SJSA1 (cell line): ENCODE measurements at regions not wholly inside any gene's neighbourhood (a gene's known extent, or its start where the extent isn't known, plus 50 kb on each side); places are given as distances from the start of the nearest gene placed in this dataset.
"Not testable (repeated sequence)": the region's sequence is repeated elsewhere in the genome, so short reads cannot be mapped to it uniquely, and the experiment has no call there.

Experiments
- DNase-seq, 2 experiments: peaks; one replicate each; pipeline ENCODE4 v3.0.0-alpha.2; 2015 to 2020; ENCODE audit warnings: low spot score in 2 of 2, low read depth in 1 of 2
- H3K27ac ChIP-seq: fragments of 250-450 bp; sonication (Bioruptor Pico); 2 replicates; pipeline ENCODE4 v1.5.1; 2020; ENCODE audit warnings: mild to moderate bottlenecking, moderate library complexity
- H3K27me3 ChIP-seq: fragments of 250-450 bp; sonication (Bioruptor Pico); replicated peaks from 2 replicates; pipeline ENCODE4 v1.5.1; 2020; ENCODE audit warnings: mild to moderate bottlenecking, moderate library complexity
- H3K36me3 ChIP-seq: fragments of 250-450 bp; sonication (Bioruptor Pico); 2 replicates; pipeline ENCODE4 v1.5.1; 2020; ENCODE audit warnings: mild to moderate bottlenecking
- H3K4me1 ChIP-seq: fragments of 250-450 bp; sonication (Bioruptor Pico); replicated peaks from 2 replicates; pipeline ENCODE4 v1.6.1; 2021; ENCODE audit warnings: mild to moderate bottlenecking
- H3K4me3 ChIP-seq: fragments of 250-450 bp; sonication (Bioruptor Pico); 2 replicates; pipeline ENCODE4 v1.5.1; 2020; ENCODE audit warnings: mild to moderate bottlenecking
- H3K9me3 ChIP-seq: fragments of 250-450 bp; sonication (Bioruptor Pico); replicated peaks from 2 replicates; pipeline ENCODE4 v1.5.1; 2020; ENCODE audit warnings: mild to moderate bottlenecking

DNA sequence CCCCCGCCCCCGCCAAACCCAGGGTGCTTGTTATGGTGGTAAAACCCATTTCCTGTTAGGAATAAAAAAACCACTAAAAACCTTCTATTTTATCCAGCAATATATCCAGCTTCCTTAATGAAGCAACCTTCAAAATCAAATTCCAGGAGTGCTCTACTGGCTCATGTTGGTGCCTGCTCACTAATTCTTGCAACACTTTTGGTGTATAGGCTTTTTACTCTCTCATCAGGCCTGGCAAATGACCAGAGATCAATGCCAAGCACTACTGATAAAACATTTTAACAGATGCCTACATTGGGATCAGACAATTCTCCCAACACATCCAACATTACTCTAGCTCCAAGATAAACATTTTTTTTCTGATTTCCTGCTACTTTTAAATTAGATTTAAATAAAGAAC, 312.4 kb downstream of the KCNJ3 start:
- no peaks in the 10 kb centered on the region; the same call in 1 of the 2 replicates for H3K9me3 ChIP-seq
- no peak overlapping the region for H3K4me3 ChIP-seq
- no peak for DNase-seq
- no peak overlapping the region for H3K27ac ChIP-seq
- no peaks in the 10 kb centered on the region for H3K36me3 ChIP-seq
- no peaks in the 10 kb centered on the region for H3K4me1 ChIP-seq
- no peaks in the 10 kb centered on the region for H3K27me3 ChIP-seq

GRCh38 chr2:154995361-154995760, 296.9 kb downstream of the KCNJ3 start:
- Histone ChIP-seq H3K27me3 (no peaks in the 10 kb centered on the region), H3K9me3 (0 out of 2 replicates have a peak, but pooled peaks cover 2% of the 10 kb centered on the region), H3K4me1 (no peaks in the 10 kb centered on the region), H3K36me3 (no peaks in the 10 kb centered on the region), H3K27ac (no peak overlapping the region), H3K4me3 (no peak overlapping the region)
- DNase-seq = no peak

DNA sequence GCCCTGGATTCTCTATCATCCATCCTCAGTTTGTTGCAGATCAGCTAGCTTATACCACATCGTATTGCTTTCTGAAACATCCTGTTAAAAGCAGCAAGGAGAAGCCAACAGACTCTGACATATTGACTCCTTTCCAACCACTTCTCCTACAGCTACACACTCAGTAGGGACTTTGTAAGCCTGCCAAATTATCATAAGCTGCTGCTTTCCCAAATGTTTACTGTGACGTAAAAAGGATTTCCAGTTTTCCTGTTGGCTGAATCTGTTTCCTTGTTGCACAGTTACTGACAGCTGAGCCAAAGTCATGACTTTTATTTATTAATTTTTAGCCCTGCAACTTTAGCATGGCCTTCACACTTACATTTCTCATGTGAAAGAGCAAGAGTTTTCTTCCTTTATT, 294.3 kb downstream of the KCNJ3 start:
- H3K27me3 ChIP-seq = no peaks in the 10 kb centered on the region
- no peak overlapping the region for H3K4me3 ChIP-seq
- H3K9me3 ChIP-seq = peaks cover 2% of the 10 kb centered on the region; the same call in 1 of the 2 replicates
- H3K4me1 ChIP-seq = no peaks in the 10 kb centered on the region
- H3K27ac ChIP-seq = no peak overlapping the region
- DNase-seq = no peak
- no peaks in the 10 kb centered on the region for H3K36me3 ChIP-seq

DNA sequence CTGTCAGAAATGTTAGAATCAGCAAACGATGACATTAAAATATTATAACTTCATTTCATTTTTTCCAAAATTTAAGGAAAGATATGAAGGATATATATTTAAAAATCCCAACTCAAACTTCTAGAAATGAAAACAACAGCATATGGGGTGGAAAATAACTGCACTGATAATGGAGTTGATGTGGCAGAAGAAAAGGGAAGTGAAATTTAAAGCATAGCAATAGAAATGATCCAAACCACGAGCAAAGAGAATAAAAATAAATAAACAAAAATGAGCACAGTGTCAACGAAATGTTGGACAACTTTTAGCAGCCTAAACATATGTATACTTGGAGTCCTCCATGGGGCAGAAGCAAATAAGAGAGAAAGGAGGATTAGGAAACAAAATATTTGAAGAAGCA, 280.2 kb downstream of the KCNJ3 start:
- Histone ChIP-seq H3K4me1 (no peaks in the 10 kb centered on the region), H3K36me3 (no peaks in the 10 kb centered on the region), H3K4me3 (no peak overlapping the region), H3K9me3 (peaks cover 3% of the 10 kb centered on the region), H3K27me3 (no peaks in the 10 kb centered on the region), H3K27ac (no peak overlapping the region)
- DNase-seq = no peak

DNA sequence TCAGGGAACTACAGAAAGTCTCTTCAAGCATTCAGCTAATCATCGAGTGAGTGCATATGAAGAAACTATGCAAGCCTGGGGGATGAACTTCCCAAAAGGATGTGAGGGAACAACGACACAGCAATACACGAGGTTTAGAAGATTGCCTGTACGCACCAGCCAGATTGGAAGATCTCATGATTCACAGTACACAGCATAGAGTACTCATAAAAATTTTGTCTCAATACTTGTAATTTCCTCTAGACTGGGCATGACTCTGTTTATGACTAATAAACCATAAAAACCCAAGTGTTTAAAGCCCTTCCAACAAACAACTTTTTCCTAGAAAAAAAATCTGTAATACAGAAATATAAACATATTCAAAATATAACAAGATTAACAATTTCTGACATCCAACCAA, 279.7 kb downstream of the KCNJ3 start:
- Histone ChIP-seq H3K9me3 (peaks cover 3% of the 10 kb centered on the region), H3K27me3 (no peaks in the 10 kb centered on the region), H3K4me3 (no peak overlapping the region), H3K27ac (no peak overlapping the region), H3K36me3 (no peaks in the 10 kb centered on the region), H3K4me1 (no peaks in the 10 kb centered on the region)
- DNase-seq = no peak

GRCh38 chr2:154974041-154974440, 275.5 kb downstream of the KCNJ3 start:
- DNase-seq = no peak
- Histone ChIP-seq H3K27me3 (no peaks in the 10 kb centered on the region), H3K9me3 (no peaks in the 10 kb centered on the region; the same call in 1 of the 2 replicates), H3K36me3 (no peaks in the 10 kb centered on the region), H3K4me3 (no peak overlapping the region), H3K27ac (no peak overlapping the region), H3K4me1 (no peaks in the 10 kb centered on the region)

GRCh38 chr2:154963511-154963910, 265.0 kb downstream of the KCNJ3 start:
- no peak for DNase-seq
- H3K27ac ChIP-seq = no peak overlapping the region
- peaks cover 2% of the 10 kb centered on the region; the same call in 1 of the 2 replicates for H3K9me3 ChIP-seq
- H3K4me1 ChIP-seq = no peaks in the 10 kb centered on the region
- H3K4me3 ChIP-seq = no peak overlapping the region
- no peaks in the 10 kb centered on the region for H3K36me3 ChIP-seq
- H3K27me3 ChIP-seq = no peaks in the 10 kb centered on the region

DNA sequence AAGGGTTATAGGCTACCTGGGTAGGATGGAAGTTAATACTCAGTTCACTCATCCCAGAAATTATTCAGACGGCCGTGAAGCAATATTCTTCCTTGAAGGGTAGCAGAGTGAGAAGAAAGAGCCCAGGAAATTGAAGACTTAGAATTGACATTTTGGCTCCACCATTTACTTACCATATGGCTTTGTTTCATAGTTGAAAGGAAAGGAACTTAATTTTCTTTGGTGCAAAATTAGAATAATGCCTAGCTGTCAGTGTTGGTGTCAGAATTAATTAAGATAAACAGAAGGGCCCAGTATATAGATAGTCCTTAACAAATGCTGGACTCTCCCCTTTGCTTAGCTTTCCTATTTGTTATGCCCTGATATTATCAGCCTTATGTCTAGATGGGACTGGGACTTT, 263.2 kb downstream of the KCNJ3 start:
- Histone ChIP-seq H3K36me3 (no peaks in the 10 kb centered on the region), H3K4me1 (no peaks in the 10 kb centered on the region), H3K4me3 (no peak overlapping the region), H3K27ac (no peak overlapping the region), H3K9me3 (peaks cover 2% of the 10 kb centered on the region; the same call in 1 of the 2 replicates), H3K27me3 (no peaks in the 10 kb centered on the region)
- no peak for DNase-seq

DNA sequence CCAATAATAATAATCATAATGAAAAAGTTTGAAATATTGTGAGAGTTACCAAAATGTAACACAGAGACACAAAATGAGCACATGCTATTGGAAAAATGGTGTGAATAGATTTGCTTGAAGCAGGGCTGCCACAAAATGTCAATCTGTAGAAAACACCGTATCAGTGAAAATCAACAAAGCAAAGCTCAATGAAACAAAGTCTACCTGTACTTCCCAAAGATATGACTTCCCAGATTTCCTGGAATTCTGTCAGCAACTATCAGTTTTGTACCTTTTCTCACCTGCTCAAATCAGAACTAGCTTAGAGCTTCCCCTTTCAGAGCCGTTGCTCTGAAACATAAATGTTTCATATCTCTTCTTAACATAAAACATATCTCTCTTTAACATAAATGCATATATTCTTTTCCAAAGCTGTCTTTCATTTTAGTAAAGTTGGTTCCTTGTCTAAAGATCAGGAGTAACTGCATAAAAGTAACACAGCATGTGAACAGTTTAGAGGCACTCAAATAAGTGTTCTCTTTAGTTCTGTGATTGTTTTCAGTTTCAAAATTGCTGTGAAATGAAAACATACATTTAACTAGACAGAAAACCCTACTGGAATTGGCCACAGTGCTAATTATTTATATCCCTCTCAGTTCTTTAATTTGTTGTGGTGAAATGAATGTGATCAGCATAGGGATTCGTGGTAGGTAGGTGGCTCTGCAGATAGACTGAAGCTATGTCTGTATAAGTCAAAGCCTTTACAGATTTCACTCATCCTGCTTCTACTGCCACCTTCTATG, 262.5 kb downstream of the KCNJ3 start:
- H3K27me3 ChIP-seq = no peaks in the 10 kb centered on the region
- H3K36me3 ChIP-seq = no peaks in the 10 kb centered on the region
- H3K27ac ChIP-seq = no peak overlapping the region
- H3K4me3 ChIP-seq = no peak overlapping the region
- no peak for DNase-seq
- H3K4me1 ChIP-seq = no peaks in the 10 kb centered on the region
- peaks cover 2% of the 10 kb centered on the region; the same call in 1 of the 2 replicates for H3K9me3 ChIP-seq

- Histone ChIP-seq H3K27me3 (no peaks in the 10 kb centered on the region), H3K4me1 (no peaks in the 10 kb centered on the region), H3K4me3 (no peak overlapping the region)
Measured at GRCh38 chr2:154952346-154952980, 254.0 kb downstream of the KCNJ3 start.

GRCh38 chr2:154947416-154947815, 248.9 kb downstream of the KCNJ3 start:
- H3K4me3 ChIP-seq, H3K4me1 ChIP-seq, H3K27ac ChIP-seq, H3K36me3 ChIP-seq, H3K27me3 ChIP-seq, H3K9me3 ChIP-seq, DNase-seq: not testable (repeated sequence)

More at GRCh38 chr2:154952346-154952980, 254.0 kb downstream of the KCNJ3 start:
- H3K36me3 ChIP-seq = no peaks in the 10 kb centered on the region
- DNase-seq = no peak
- no peaks in the 10 kb centered on the region; the same call in 1 of the 2 replicates for H3K9me3 ChIP-seq
- H3K27ac ChIP-seq = no peak overlapping the region

GRCh38 chr2:154945984-154946383, 247.5 kb downstream of the KCNJ3 start:
- Histone ChIP-seq H3K27me3 (no peaks in the 10 kb centered on the region), H3K9me3 (no peaks in the 10 kb centered on the region; the same call in 1 of the 2 replicates), H3K36me3 (no peaks in the 10 kb centered on the region)

DNA sequence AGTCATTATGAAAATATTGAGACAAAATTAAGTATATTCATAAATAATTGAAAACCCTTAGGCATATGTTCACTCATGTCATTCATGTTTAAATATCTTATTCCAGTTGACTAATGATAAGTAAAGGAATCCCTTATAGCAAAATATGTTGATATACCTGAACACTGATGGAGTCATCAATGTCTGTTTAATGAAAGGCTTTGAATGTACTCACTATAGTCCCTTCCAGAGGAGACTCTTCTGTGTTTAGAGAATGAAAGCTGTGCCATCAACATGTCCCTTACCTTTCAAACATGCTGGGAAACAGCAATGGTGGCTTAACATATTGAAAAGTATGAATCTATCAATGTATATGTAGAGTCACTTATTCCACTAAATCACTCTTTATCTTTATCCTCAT, 242.9 kb downstream of the KCNJ3 start:
- no peaks in the 10 kb centered on the region for H3K36me3 ChIP-seq
- DNase-seq = no peak
- H3K4me1 ChIP-seq = no peaks in the 10 kb centered on the region
- no peak overlapping the region for H3K4me3 ChIP-seq
- H3K27ac ChIP-seq = no peak overlapping the region
- H3K27me3 ChIP-seq = no peaks in the 10 kb centered on the region
- peaks cover 3% of the 10 kb centered on the region; the same call in 1 of the 2 replicates for H3K9me3 ChIP-seq

More at GRCh38 chr2:154945984-154946383, 247.5 kb downstream of the KCNJ3 start:
- Histone ChIP-seq H3K4me3 (no peak overlapping the region), H3K4me1 (no peaks in the 10 kb centered on the region), H3K27ac (no peak overlapping the region)
- DNase-seq = no peak

GRCh38 chr2:154934213-154934612, 235.7 kb downstream of the KCNJ3 start:
- Histone ChIP-seq H3K27ac (no peak overlapping the region), H3K36me3 (no peaks in the 10 kb centered on the region), H3K4me3 (no peak overlapping the region), H3K27me3 (no peaks in the 10 kb centered on the region), H3K9me3 (no peaks in the 10 kb centered on the region), H3K4me1 (no peaks in the 10 kb centered on the region)
- DNase-seq = no peak
